ENCODE measurements at regions not wholly inside any gene's neighbourhood (a gene's known extent, or its start where the extent isn't known, plus 50 kb on each side); places are given as distances from the start of the nearest gene placed in this dataset.

- TF ChIP-seq EZH2phosphoT487 (IDR thresholded peaks at IDR 0.05; ENCODE audit: low read length) = no peak
- no peak for TF ChIP-seq EZH2 (optimal IDR thresholded peaks at IDR 0.05; ENCODE audit: low read depth, low read length)
- TF ChIP-seq CTCF (IDR thresholded peaks at IDR 0.05; ENCODE audit: low read length) = no peak
- H3K4me2 ChIP-seq (ENCODE audit: low read depth, low read length) = no peak overlapping the region
- H3K27ac ChIP-seq (ENCODE audit: low read length) = no peak overlapping the region
- H3K27me3 ChIP-seq (replicated peaks; ENCODE audit: insufficient read depth, low read length) = no peaks in the 10 kb centered on the region
- no peaks in the 10 kb centered on the region for H3K9me3 ChIP-seq (replicated peaks; ENCODE audit: insufficient read depth, low read length)
- no peaks in the 10 kb centered on the region for H3F3A ChIP-seq (ENCODE audit: insufficient read depth, low read length)
- no peaks in the 10 kb centered on the region for H3K36me3 ChIP-seq (replicated peaks; ENCODE audit: insufficient read depth, low read length)
- H3K4me1 ChIP-seq (ENCODE audit: low read length) = no peaks in the 10 kb centered on the region
- no peak overlapping the region for H3K4me3 ChIP-seq (ENCODE audit: low read length)
- H2AFZ ChIP-seq (ENCODE audit: low read length) = no peak overlapping the region
- no peaks in the 10 kb centered on the region for H4K20me1 ChIP-seq (ENCODE audit: insufficient read depth, low read length)
- H3K9me2 ChIP-seq (replicated peaks; ENCODE audit: insufficient read depth, low read length) = no peaks in the 10 kb centered on the region
- no peaks in the 10 kb centered on the region for H3K79me2 ChIP-seq (ENCODE audit: low read length)
- no peak overlapping the region for H3K9ac ChIP-seq (ENCODE audit: low read length)
- DNase-seq = no peak
Measured at GRCh38 chr3:168552251-168552650, 456.5 kb upstream of the GOLIM4 start.

DNA sequence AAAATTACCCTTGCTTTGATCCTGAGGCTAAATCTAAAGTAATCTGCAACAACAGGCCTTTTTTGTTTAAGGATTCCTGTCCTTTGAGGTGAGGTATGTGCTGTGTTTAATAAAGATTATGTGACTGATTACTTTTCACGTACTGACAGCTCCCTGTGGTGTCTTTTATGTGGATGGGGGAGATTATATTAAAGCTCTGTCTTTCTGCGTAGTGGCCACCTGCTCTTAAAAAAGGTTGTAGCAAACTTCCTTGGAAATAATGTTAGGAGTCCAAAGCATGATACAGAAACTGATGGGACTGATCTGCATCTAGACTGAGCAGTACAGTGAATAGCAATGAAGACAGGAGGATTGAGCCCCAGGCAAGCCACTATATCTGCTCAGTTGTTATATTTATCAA lies 453.0 kb upstream of the GOLIM4 start:
- Histone ChIP-seq H4K20me1 (ENCODE audit: insufficient read depth, low read length) (no peaks in the 10 kb centered on the region), H3K79me2 (ENCODE audit: low read length) (no peaks in the 10 kb centered on the region), H3K9me3 (replicated peaks; ENCODE audit: insufficient read depth, low read length) (no peaks in the 10 kb centered on the region), H3F3A (ENCODE audit: insufficient read depth, low read length) (no peaks in the 10 kb centered on the region), H3K36me3 (replicated peaks; ENCODE audit: insufficient read depth, low read length) (no peaks in the 10 kb centered on the region), H3K4me3 (ENCODE audit: low read length) (no peak overlapping the region), H3K9me2 (replicated peaks; ENCODE audit: insufficient read depth, low read length) (no peaks in the 10 kb centered on the region), H2AFZ (ENCODE audit: low read length) (no peak overlapping the region), H3K27me3 (replicated peaks; ENCODE audit: insufficient read depth, low read length) (no peaks in the 10 kb centered on the region), H3K27ac (ENCODE audit: low read length) (no peak overlapping the region), H3K9ac (ENCODE audit: low read length) (no peak overlapping the region), H3K4me1 (ENCODE audit: low read length) (no peaks in the 10 kb centered on the region), H3K4me2 (ENCODE audit: low read depth, low read length) (no peak overlapping the region)
- TF ChIP-seq EZH2 (optimal IDR thresholded peaks at IDR 0.05; ENCODE audit: low read depth, low read length) (no peak), CTCF (IDR thresholded peaks at IDR 0.05; ENCODE audit: low read length) (no peak), EZH2phosphoT487 (IDR thresholded peaks at IDR 0.05; ENCODE audit: low read length) (no peak)
- DNase-seq = no peak

DNA sequence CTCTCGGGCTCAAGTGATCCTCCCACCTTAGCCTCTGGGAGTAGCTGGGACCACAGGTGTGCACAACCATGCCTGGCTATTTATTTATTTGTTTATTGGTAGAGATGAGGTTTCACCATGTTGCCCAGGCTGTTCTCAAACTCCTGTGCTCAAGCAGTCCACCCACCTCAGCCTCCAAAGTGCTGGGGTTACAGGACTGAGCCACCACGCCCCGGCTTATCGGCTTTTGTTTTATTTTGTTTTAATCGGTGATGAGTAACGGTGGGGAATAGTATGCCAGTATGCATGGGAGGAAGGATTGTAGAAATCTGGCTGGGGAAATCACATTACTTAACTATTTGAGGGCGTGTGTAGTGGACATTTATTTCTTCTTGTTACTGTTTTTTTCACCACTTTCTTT lies 451.0 kb upstream of the GOLIM4 start:
- Histone ChIP-seq H3K4me3 (ENCODE audit: low read length) (no peak overlapping the region), H2AFZ (ENCODE audit: low read length) (no peak overlapping the region), H3K27ac (ENCODE audit: low read length) (no peak overlapping the region), H3K79me2 (ENCODE audit: low read length) (no peaks in the 10 kb centered on the region), H3K9me2 (replicated peaks; ENCODE audit: insufficient read depth, low read length) (no peaks in the 10 kb centered on the region), H3K9me3 (replicated peaks; ENCODE audit: insufficient read depth, low read length) (no peaks in the 10 kb centered on the region), H3K27me3 (replicated peaks; ENCODE audit: insufficient read depth, low read length) (no peaks in the 10 kb centered on the region), H3K4me2 (ENCODE audit: low read depth, low read length) (no peak overlapping the region), H3K36me3 (replicated peaks; ENCODE audit: insufficient read depth, low read length) (no peaks in the 10 kb centered on the region), H3K4me1 (ENCODE audit: low read length) (no peaks in the 10 kb centered on the region), H4K20me1 (ENCODE audit: insufficient read depth, low read length) (no peaks in the 10 kb centered on the region), H3K9ac (ENCODE audit: low read length) (no peak overlapping the region), H3F3A (ENCODE audit: insufficient read depth, low read length) (no peaks in the 10 kb centered on the region)
- DNase-seq = no peak
- TF ChIP-seq EZH2 (optimal IDR thresholded peaks at IDR 0.05; ENCODE audit: low read depth, low read length) = no peak
- no peak for TF ChIP-seq EZH2phosphoT487 (IDR thresholded peaks at IDR 0.05; ENCODE audit: low read length)
- no peak for TF ChIP-seq CTCF (IDR thresholded peaks at IDR 0.05; ENCODE audit: low read length)

All from MM.1S (cell line).